Transverse colon (tissue), 4 donors: ENCODE measurements at regions not wholly inside any gene's neighbourhood (a gene's known extent, or its start where the extent isn't known, plus 50 kb on each side); places are given as distances from the start of the nearest gene placed in this dataset.

Experiments
- DNase-seq: peaks from one replicate; pipeline ENCODE4 v3.0.0-alpha.2; 2019
- H3K27ac ChIP-seq, 4 donors: fragments of 200-600 bp; sonication (generic); 2 replicates each; pipeline ENCODE4 v1.5.1; 2016 to 2018; ENCODE audit warnings: inconsistent platforms in 4 of 4
- H3K27me3 ChIP-seq: fragments of 200-600 bp; sonication (generic); 2 replicates; pipeline ENCODE4 v1.5.1; 2017; ENCODE audit warnings: inconsistent platforms
- H3K36me3 ChIP-seq, 4 donors: fragments of 200-600 bp; sonication (generic); 2 replicates each; pipeline ENCODE4 v1.5.1; 2017 to 2019; ENCODE audit warnings: inconsistent platforms in 4 of 4
- H3K4me1 ChIP-seq, 4 donors: fragments of 200-600 bp; sonication (generic); 2 replicates each; pipeline ENCODE4 v1.5.1; 2017 to 2020; ENCODE audit warnings: inconsistent platforms in 4 of 4
- H3K4me3 ChIP-seq, 4 donors: fragments of 200-600 bp; sonication (generic); 1 replicate in 1 of 4; 2 replicates in 3 of 4; pipeline versions ENCODE4 v1.5.1 to v1.6.1; 2017 to 2019; ENCODE audit warnings: inconsistent platforms in 4 of 4
- H3K9me3 ChIP-seq, 2 donors: fragments of 200-600 bp; sonication (generic); 2 replicates each; pipeline ENCODE4 v1.5.1; 2017 to 2019; ENCODE audit warnings: inconsistent platforms in 2 of 2
- CTCF ChIP-seq, 5 experiments: fragments of 200-600 bp in 3 of 5; fragments of 450-650 bp in 2 of 5; sonication (generic) in 3 of 5; IDR thresholded peaks; 1 replicate in 2 of 5; 2 replicates in 3 of 5; pipeline ENCODE4 v1.5.1; 2016 to 2017; ENCODE audit warnings: antibody characterized with exemption in 5 of 5, inconsistent platforms in 3 of 5, mild to moderate bottlenecking in 2 of 5, moderate library complexity in 1 of 5
- EP300 ChIP-seq: sonication (generic); formaldehyde crosslinking; IDR thresholded peaks from one replicate; pipeline ENCODE4 v1.6.1; 2017; ENCODE audit warnings: antibody characterized with exemption, low read depth
- POLR2A ChIP-seq: fragments of 450-650 bp; IDR thresholded peaks from one replicate; pipeline ENCODE4 v1.6.1; 2016; ENCODE audit warnings: antibody characterized with exemption, mild to moderate bottlenecking, moderate library complexity
- POLR2AphosphoS5 ChIP-seq, 3 donors: sonication (generic); formaldehyde crosslinking; IDR thresholded peaks; one replicate each; pipeline ENCODE4 v1.6.1; 2016; ENCODE audit warnings: antibody characterized with exemption in 3 of 3
- WGBS, 2 donors: methylation state at CpG; one replicate each; pipeline ENCODE4 v1.1.5; 2018; ENCODE audit warnings: low coverage in 1 of 2; 5-methylcytosine and 5-hydroxymethylcytosine counted together
- in situ Hi-C, 4 donors: fragments of 200-750 bp; cut with MboI; loops; one replicate each; pipeline versions ENCODE4 v1.15.0 to v1.15.1; 2017; ENCODE audit warnings: low sequenced_read_pairs in 3 of 4, low pct_ligation_motif_present in 1 of 4, low pct_unique_long_range_greater_than_20kb in 1 of 4
- intact Hi-C: fragments of 100-400 bp; cut with DNase I; formaldehyde crosslinking; loops from one replicate; pipeline ENCODE4 v1.15.1; 2023; ENCODE audit warnings: low total_unique reads

- no peak for TF ChIP-seq CTCF (IDR thresholded peaks at IDR 0.05)
- no peak for TF ChIP-seq POLR2AphosphoS5 (IDR thresholded peaks at IDR 0.05)
- TF ChIP-seq POLR2A: no peak
- no peak for TF ChIP-seq EP300
- no peaks in the 10 kb centered on the region for H3K9me3 ChIP-seq
- in situ Hi-C loops (no loop called here), intact Hi-C loops (no loop called here)
- WGBS, 2 donors: 50 to 78% methylated on average over 1 to 8 of the region's 8 CpGs
- no peak for DNase-seq
- H3K36me3 ChIP-seq: no peaks in the 10 kb centered on the region
- H3K4me3 ChIP-seq: no peak overlapping the region
- no peaks in the 10 kb centered on the region for H3K4me1 ChIP-seq
- H3K27me3 ChIP-seq: no peaks in the 10 kb centered on the region
- H3K27ac ChIP-seq: no peak overlapping the region
These were observed 182.8 kb upstream of the ANKRD30A start for GRCh38 chr10:36942616-36943015.

GRCh38 chr10:36903040-36903439 is 222.4 kb upstream of the ANKRD30A start:
- Histone ChIP-seq H3K9me3 (peaks cover 0 to 4% of the 10 kb centered on the region in 2 donors), H3K4me1 (no peaks in the 10 kb centered on the region), H3K36me3 (no peaks in the 10 kb centered on the region), H3K4me3 (no peak overlapping the region), H3K27ac (no peak overlapping the region), H3K27me3 (no peaks in the 10 kb centered on the region)
- 75 to 90% methylated on average over 2 of the region's 2 CpGs for WGBS, 2 donors
- TF ChIP-seq POLR2A: no peak
- no peak for TF ChIP-seq CTCF (IDR thresholded peaks at IDR 0.05)
- no peak for TF ChIP-seq POLR2AphosphoS5 (IDR thresholded peaks at IDR 0.05)
- no peak for TF ChIP-seq EP300
- intact Hi-C loops (no loop called here), in situ Hi-C loops (no loop called here)
- DNase-seq: no peak

GRCh38 chr10:36899652-36900051 is 225.7 kb upstream of the ANKRD30A start:
- WGBS, 2 donors: 84% methylated on average over 5 of the region's 5 CpGs; no CpG with 5 or more reads in 1 of the 2 donors
- no peaks in the 10 kb centered on the region for H3K4me1 ChIP-seq
- in situ Hi-C loops: loop anchor here in 1 of 4 donors (25.0 kb wide), 1 partner anchor 1287 kb away; the partner anchor contains the start of gene GJD4
- no peaks in the 10 kb centered on the region for H3K27me3 ChIP-seq
- H3K36me3 ChIP-seq: no peaks in the 10 kb centered on the region
- peaks cover 0 to 4% of the 10 kb centered on the region in 2 donors for H3K9me3 ChIP-seq
- no peak for TF ChIP-seq POLR2AphosphoS5 (IDR thresholded peaks at IDR 0.05)
- TF ChIP-seq EP300: no peak
- TF ChIP-seq POLR2A: no peak
- TF ChIP-seq CTCF (IDR thresholded peaks at IDR 0.05): no peak
- no peak overlapping the region for H3K4me3 ChIP-seq
- H3K27ac ChIP-seq: no peak overlapping the region
- intact Hi-C loops: no loop called here
- no peak for DNase-seq

GRCh38 chr10:36888925-36889573 is 236.3 kb upstream of the ANKRD30A start:
- H3K4me1 ChIP-seq: no peaks in the 10 kb centered on the region
- no peak for TF ChIP-seq EP300
- no peak for TF ChIP-seq POLR2A
- no peak for TF ChIP-seq POLR2AphosphoS5 (IDR thresholded peaks at IDR 0.05)
- TF ChIP-seq CTCF (IDR thresholded peaks at IDR 0.05): no peak
- intact Hi-C loops (loop anchor here (10.0 kb wide), 1 partner anchor 1254 kb away; no protein-coding TSS in a partner anchor), in situ Hi-C loops (loop anchor here in 1 of 4 donors (25.0 kb wide), 1 partner anchor 1277 kb away; the partner anchor contains the start of gene GJD4)
- peak; percentile 13 for DNase-seq
- H3K36me3 ChIP-seq: no peaks in the 10 kb centered on the region
- no peak overlapping the region for H3K27ac ChIP-seq
- H3K9me3 ChIP-seq: no peaks in the 10 kb centered on the region
- WGBS, 2 donors: 6 to 34% methylated on average over 2 to 6 of the region's 6 CpGs
- H3K27me3 ChIP-seq: no peaks in the 10 kb centered on the region
- no peak overlapping the region for H3K4me3 ChIP-seq
